ENCODE measurements at regions not wholly inside any gene's neighbourhood (a gene's known extent, or its start where the extent isn't known, plus 50 kb on each side); places are given as distances from the start of the nearest gene placed in this dataset.
"Not testable (repeated sequence)": the region's sequence is repeated elsewhere in the genome, so short reads cannot be mapped to it uniquely, and the experiment has no call there.

DNA sequence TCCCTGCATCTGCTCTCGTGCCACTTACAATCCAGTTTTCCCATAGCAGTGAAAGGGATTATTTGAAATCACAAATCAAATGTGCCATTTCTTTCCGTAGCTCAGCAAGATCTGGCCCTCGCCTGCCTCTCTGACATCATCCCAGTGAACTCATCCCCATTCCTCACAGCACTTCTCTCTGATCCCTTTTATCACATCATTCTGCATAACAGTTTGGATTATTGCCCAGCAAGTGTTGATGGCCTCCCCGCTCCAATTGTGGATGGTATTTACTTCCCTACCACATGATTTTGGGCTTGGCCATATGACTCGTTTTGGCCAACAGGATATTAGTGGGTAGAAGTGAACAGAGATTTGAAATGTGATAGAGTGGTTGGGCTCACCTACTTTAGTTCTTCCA, 185.0 kb downstream of the NPIPA7 start:
- TF ChIP-seq, protein P1, sequence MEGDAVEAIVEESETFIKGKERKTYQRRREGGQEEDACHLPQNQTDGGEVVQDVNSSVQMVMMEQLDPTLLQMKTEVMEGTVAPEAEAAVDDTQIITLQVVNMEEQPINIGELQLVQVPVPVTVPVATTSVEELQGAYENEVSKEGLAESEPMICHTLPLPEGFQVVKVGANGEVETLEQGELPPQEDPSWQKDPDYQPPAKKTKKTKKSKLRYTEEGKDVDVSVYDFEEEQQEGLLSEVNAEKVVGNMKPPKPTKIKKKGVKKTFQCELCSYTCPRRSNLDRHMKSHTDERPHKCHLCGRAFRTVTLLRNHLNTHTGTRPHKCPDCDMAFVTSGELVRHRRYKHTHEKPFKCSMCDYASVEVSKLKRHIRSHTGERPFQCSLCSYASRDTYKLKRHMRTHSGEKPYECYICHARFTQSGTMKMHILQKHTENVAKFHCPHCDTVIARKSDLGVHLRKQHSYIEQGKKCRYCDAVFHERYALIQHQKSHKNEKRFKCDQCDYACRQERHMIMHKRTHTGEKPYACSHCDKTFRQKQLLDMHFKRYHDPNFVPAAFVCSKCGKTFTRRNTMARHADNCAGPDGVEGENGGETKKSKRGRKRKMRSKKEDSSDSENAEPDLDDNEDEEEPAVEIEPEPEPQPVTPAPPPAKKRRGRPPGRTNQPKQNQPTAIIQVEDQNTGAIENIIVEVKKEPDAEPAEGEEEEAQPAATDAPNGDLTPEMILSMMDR (conservative IDR thresholded peaks at IDR 0.05; ENCODE audit: low read depth, low read length) = not testable (repeated sequence)
- not testable (repeated sequence) for TF ChIP-seq EZH2phosphoT487 (IDR thresholded peaks at IDR 0.05; ENCODE audit: borderline replicate concordance, low read length); EZH2 (IDR thresholded peaks at IDR 0.05; ENCODE audit: low read length, unreplicated experiment)
